Neural progenitor cell (in vitro differentiated cells): ENCODE measurements at regions not wholly inside any gene's neighbourhood (a gene's known extent, or its start where the extent isn't known, plus 50 kb on each side); places are given as distances from the start of the nearest gene placed in this dataset.

Source experiments
- EZH2 ChIP-seq: fragments of 200-600 bp; sonication (generic); IDR thresholded peaks from 2 replicates; pipeline ENCODE4 v1.6.1; 2017; ENCODE audit warnings: antibody characterized with exemption, mild to moderate bottlenecking, moderate library complexity
- EZH2phosphoT487 ChIP-seq: fragments of 200-600 bp; sonication (generic); IDR thresholded peaks from 2 replicates; pipeline ENCODE4 v1.6.1; 2017; ENCODE audit warnings: antibody characterized with exemption
- TF ChIP-seq, protein P1 (sequence below): fragments of 200-600 bp; sonication (generic); IDR thresholded peaks from 2 replicates; pipeline ENCODE4 v1.5.1; 2017; ENCODE audit warnings: antibody characterized with exemption, mild to moderate bottlenecking

DNA sequence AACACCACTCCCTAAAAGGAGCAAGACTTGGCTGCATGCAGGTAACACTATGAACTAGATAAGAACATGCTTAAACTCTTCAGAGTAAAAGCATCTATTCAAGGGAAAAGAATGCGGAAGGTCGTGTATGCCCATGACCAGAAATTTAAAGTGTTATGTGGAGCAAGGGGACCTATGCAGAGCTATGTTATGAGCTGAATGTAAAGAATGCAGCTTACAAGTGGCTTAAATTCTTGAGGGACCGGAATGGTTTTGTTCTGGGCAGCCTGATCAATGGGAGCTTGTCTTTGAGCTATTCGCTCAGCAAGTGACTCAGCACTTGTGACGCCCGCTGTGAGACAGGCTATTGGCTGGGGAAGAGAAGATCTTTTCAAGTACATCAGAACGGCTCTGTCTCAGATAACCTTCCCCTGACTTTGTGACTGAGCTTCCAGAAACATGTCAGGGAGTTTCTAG is 367.5 kb upstream of the THBS1 start:
- TF ChIP-seq, protein P1, sequence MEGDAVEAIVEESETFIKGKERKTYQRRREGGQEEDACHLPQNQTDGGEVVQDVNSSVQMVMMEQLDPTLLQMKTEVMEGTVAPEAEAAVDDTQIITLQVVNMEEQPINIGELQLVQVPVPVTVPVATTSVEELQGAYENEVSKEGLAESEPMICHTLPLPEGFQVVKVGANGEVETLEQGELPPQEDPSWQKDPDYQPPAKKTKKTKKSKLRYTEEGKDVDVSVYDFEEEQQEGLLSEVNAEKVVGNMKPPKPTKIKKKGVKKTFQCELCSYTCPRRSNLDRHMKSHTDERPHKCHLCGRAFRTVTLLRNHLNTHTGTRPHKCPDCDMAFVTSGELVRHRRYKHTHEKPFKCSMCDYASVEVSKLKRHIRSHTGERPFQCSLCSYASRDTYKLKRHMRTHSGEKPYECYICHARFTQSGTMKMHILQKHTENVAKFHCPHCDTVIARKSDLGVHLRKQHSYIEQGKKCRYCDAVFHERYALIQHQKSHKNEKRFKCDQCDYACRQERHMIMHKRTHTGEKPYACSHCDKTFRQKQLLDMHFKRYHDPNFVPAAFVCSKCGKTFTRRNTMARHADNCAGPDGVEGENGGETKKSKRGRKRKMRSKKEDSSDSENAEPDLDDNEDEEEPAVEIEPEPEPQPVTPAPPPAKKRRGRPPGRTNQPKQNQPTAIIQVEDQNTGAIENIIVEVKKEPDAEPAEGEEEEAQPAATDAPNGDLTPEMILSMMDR, result no peak
- no peak for TF ChIP-seq EZH2
- no peak for TF ChIP-seq EZH2phosphoT487
